ENCODE measurements at regions not wholly inside any gene's neighbourhood (a gene's known extent, or its start where the extent isn't known, plus 50 kb on each side); places are given as distances from the start of the nearest gene placed in this dataset.

GRCh38 chr4:74635490-74636123 lies 158.7 kb downstream of the BTC start:
- CTCF ChIA-PET = no interaction called here
- POLR2A ChIA-PET = no interaction called here

GRCh38 chr4:74638001-74638400 lies 156.3 kb downstream of the BTC start:
- POLR2A ChIA-PET = no interaction called here
- CTCF ChIA-PET = no interaction called here

DNA sequence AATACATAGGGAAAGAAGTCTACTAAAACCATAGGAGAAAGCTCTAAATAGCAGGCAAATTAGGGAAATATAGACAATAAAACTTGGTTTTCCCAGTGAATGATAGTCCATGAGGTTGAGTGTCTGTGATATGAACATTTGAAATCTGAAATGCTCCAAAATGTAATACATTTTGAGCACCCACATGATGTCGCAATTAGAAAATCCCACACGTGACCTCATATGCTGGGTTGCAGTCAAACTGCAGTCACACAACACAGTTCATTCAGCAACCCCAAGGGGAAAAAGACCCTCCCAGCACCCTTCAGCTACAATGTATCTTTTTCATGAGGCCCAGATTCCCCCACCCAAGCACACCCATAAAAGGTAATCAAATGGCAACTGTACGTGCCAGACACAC lies 155.6 kb downstream of the BTC start:
- POLR2A ChIA-PET = no interaction called here

GRCh38 chr4:74640111-74640903 lies 154.0 kb downstream of the BTC start:
- ChIA-PET POLR2A (no interaction called here), CTCF (no interaction called here)

More for the DNA sequence above, 155.6 kb downstream of the BTC start:
- CTCF ChIA-PET = no interaction called here

DNA sequence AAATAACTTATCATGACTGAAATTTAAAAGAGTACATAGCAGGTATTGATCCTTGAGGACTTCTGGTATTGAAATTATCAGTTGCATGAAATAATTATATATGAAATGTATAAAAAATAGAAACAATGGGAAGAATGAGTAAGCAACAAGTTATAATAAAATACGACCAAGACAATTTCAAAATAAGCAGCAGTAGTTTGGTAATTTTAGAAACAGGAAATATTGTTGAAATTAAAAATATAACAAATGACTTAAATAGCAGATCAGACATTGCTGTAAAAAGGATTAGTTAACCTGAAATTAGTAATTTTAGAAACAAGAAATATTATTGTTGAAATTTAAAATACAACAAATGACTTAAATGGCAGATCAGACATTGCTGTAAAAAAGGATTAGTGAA lies 152.3 kb downstream of the BTC start:
- CTCF ChIA-PET = no interaction called here

DNA sequence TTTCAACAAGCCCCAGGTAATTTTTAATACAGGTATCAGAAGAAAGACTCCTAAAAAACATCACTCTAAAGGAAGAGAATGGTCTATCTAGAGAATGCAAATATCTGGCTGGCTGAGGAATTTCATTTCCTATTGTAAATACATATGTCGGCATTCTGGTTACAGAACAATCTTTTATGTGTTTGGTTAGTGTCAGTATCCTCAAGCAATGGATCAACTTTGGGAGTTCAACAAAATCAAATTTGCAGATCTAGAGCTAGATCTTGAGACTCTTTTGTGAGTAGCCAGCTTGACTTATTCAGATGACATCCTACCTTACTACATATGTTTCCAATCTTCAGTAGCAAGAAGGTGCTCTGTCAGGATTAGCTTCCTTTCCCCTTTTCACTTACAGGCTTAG lies 145.1 kb downstream of the BTC start:
- ChIA-PET POLR2A (no interaction called here), CTCF (no interaction called here)

More for the DNA sequence above, 152.3 kb downstream of the BTC start:
- POLR2A ChIA-PET = no interaction called here

DNA sequence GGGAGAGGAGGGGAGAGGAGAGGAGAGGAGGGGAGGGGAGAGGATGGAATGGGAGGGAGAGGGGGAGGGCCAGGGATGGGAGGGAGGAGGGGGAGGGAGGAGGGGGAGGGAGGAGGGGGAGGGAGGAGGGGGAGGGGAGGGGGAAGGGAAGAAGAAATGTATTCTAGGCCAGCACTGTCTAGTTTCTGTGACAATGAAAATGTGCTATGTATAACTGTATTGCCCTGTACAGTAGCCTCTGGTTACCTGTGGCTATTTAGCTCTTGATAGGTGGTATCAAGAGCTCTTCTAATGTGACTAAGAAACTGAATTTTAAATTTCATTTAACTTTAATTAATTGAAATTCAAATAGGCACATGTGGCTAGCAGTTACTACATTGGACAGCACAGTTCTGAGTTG lies 143.1 kb downstream of the BTC start:
- CTCF ChIA-PET = no interaction called here
- POLR2A ChIA-PET = no interaction called here

GRCh38 chr4:74653331-74654229 lies 140.7 kb downstream of the BTC start:
- ChIA-PET POLR2A (no interaction called here), CTCF (no interaction called here)

- CTCF ChIA-PET = no interaction called here
- POLR2A ChIA-PET = no interaction called here
These were observed 140.1 kb downstream of the BTC start for GRCh38 chr4:74654230-74654681.

GRCh38 chr4:74656596-74656995 lies 137.7 kb downstream of the BTC start:
- CTCF ChIA-PET = no interaction called here
- POLR2A ChIA-PET = no interaction called here

GRCh38 chr4:74658116-74658515 lies 136.2 kb downstream of the BTC start:
- ChIA-PET CTCF (no interaction called here), POLR2A (no interaction called here)

GRCh38 chr4:74659576-74660411 lies 134.5 kb downstream of the BTC start:
- POLR2A ChIA-PET = no interaction called here
- CTCF ChIA-PET = no interaction called here

DNA sequence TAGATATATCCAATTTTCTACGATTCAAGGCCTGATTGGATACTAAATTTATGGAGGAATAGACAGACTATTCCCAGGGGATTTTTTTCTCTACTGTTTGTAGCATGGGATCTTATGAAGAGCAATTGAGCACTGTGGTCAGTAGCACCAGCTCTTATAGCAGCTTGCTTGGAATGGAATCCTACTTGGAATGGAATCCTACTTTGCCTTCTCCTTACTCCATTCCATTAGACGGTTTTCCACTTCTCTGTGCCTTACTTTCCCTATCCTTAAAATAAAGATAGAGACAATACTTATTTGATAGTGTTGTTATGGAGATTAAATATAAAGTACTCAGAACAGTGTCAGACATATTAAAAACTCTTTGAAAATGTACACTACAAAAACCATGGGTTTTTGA lies 133.5 kb downstream of the BTC start:
- ChIA-PET CTCF (no interaction called here), POLR2A (no interaction called here)

DNA sequence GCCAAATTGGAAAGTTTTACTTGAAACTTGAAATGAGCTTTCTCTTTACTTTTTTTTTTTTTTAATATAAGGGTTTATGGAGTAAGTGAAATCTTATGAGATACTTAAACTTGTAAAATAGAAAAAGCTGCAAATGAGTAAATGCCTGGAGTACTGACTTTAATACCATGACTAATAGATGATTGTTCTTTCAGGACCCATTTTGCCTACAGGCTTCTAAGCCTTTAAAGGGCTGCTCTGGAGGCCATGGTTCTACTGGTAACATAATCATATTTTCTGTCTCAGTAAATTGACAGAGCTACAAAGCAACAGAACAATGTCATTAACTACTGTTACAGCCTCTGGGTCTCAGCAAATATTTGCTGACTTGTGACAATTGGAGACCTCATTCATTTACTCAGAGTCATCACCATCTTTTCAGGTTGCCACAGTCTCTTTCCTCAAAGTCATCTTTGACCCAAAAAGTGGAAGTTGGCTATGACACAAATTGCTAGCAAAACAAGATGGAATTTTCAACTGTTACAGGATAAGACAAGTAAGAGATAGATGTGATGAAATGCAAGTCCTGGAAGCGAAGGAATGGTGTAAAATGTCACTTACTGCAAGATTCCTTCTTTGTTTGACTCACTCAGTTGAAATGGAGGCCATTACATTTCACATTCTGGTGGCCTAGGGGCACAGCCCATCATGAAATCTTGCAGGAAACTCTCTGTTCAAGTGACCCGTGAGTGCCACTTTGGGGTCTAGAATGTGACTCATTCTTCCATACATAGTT lies 132.7 kb downstream of the BTC start:
- ChIA-PET CTCF (no interaction called here), POLR2A (no interaction called here)

- POLR2A ChIA-PET = no interaction called here
- CTCF ChIA-PET = no interaction called here
These were observed 130.7 kb downstream of the BTC start for GRCh38 chr4:74663631-74664030.

DNA sequence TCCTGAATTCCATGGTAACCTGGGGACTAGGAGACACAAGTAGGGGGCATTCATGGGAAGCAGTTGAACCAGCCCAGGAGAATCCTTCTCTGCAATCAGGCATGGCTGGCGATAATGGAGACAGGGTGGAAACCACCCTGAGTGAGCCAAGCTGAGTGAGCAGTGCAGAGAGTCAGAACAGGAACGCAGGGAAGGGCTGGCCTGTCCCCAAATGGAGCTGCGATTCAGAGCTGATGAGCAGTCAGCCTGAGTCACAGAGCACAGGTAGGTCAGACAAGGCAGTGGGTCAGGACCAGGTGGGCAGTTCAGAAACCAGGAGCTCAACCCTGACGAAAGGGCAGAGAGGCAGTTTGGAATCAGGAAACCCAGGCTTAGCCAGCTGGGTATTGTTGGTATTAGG lies 129.0 kb downstream of the BTC start:
- ChIA-PET POLR2A (no interaction called here), CTCF (no interaction called here)

- POLR2A ChIA-PET = no interaction called here
- CTCF ChIA-PET = no interaction called here
These were observed 128.4 kb downstream of the BTC start for GRCh38 chr4:74665876-74666275.

DNA sequence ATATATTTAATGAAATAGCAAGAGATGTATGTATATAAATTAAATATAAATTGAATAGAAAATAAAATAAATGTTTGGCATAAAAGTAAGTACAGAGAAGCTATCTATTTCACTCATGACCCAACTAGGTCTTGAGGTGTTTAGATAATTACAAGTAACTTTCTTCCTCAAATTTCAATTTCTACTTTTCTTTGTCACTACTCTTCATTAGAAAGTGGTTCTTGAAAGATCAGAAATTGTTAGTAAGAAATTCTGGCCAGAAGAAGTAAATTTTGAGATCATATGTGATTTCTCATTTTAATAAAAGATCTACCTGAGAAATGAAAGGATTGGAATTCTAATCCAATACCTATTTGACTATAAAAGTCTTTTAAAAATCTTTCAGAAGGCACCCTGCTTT lies 126.9 kb downstream of the BTC start:
- POLR2A ChIA-PET = no interaction called here

GRCh38 chr4:74667944-74668343 lies 126.4 kb downstream of the BTC start:
- POLR2A ChIA-PET = no interaction called here

More for the DNA sequence above, 126.9 kb downstream of the BTC start:
- CTCF ChIA-PET = no interaction called here

More at GRCh38 chr4:74667944-74668343, 126.4 kb downstream of the BTC start:
- CTCF ChIA-PET = no interaction called here

All from activated CD8-positive, alpha-beta memory T cell treated with anti-CD3 and anti-CD28 coated beads for 36 hours (primary cell).